ENCODE measurements at regions not wholly inside any gene's neighbourhood (a gene's known extent, or its start where the extent isn't known, plus 50 kb on each side); places are given as distances from the start of the nearest gene placed in this dataset.

- no peak for DNase-seq (ENCODE audit: extremely low spot score)
- intact Hi-C loops (cut with DNase I): no loop called here
- no peaks in the 10 kb centered on the region for H3K9me3 ChIP-seq
- 71% methylated on average over 1 of the region's 1 CpG for WGBS
- H3K27ac ChIP-seq (replicated peaks in 1 of 4): no peak overlapping the region
- H3K36me3 ChIP-seq: no peaks in the 10 kb centered on the region
- H3K27me3 ChIP-seq: no peaks in the 10 kb centered on the region
- no peaks in the 10 kb centered on the region for H3K4me1 ChIP-seq
- no peak for TF ChIP-seq CTCF (IDR thresholded peaks at IDR 0.05)
- no peak for TF ChIP-seq POLR2AphosphoS5 (IDR thresholded peaks at IDR 0.05)
- no peak for TF ChIP-seq POLR2A (IDR thresholded peaks at IDR 0.05; ENCODE audit: low read depth)
- TF ChIP-seq EP300 (IDR thresholded peaks at IDR 0.05): no peak
- H3K4me3 ChIP-seq: no peak overlapping the region
Measured at GRCh38 chr18:4836141-4836540, 360.9 kb downstream of the AKAIN1 start.

DNA sequence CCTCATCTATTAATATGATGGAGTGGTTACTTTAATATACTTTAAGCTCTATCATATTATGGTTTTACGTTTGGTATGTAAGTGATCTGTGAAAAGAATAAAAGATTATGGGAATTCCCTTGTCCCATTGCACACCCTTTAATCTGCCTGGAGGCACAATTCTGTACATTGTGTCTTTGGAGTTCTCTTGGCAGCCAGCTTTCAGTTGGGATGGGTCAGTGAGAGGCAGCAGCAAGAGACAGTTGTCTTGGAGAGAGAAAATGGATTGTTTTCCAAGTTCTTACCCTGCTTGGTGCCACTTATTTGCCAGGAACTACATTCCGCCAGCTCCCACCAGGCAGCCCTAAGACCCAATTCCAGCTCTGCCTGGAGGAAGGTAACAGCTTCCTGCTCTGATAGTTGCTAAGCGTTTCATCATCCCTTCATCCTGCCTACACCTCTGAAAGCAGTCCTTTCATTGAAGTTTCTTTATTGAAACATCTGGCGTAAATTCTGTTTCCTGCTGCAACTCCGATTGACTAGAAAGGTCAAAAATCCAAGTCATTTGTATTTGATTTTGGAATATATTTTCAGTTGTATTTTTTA, 365.2 kb downstream of the AKAIN1 start:
- H3K4me3 ChIP-seq: no peak overlapping the region
- no peaks in the 10 kb centered on the region for H3K27me3 ChIP-seq
- H3K36me3 ChIP-seq: no peaks in the 10 kb centered on the region
- no peak overlapping the region for H3K27ac ChIP-seq (replicated peaks in 1 of 4)
- no peak for DNase-seq (ENCODE audit: extremely low spot score)
- no peaks in the 10 kb centered on the region for H3K4me1 ChIP-seq
- no peaks in the 10 kb centered on the region for H3K9me3 ChIP-seq
- 69% methylated on average over 5 of the region's 5 CpGs for WGBS
- TF ChIP-seq EP300 (IDR thresholded peaks at IDR 0.05) (no peak), CTCF (IDR thresholded peaks at IDR 0.05) (no peak), POLR2A (IDR thresholded peaks at IDR 0.05; ENCODE audit: low read depth) (no peak), POLR2AphosphoS5 (IDR thresholded peaks at IDR 0.05) (no peak)
- intact Hi-C loops (cut with DNase I): no loop called here

DNA sequence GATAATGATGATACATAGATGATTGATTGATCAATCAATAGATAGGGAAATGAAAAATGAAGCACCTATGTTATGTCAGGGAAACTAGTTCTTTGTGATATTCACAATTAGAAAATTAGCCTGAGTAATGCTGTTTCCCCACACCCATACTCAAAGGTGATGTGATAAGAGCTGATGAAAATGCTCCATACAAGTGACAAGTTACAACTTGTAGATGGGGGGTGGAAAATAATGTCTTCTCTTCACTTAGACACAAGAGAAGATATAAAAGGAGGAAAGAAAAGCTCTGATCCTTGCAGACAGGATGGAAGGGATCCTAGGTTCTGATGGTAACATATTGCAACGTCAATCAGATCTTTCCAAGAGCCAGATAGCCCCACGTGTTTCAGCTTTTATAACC, 365.9 kb downstream of the AKAIN1 start:
- H3K27me3 ChIP-seq: no peaks in the 10 kb centered on the region
- WGBS: 61% methylated on average over 2 of the region's 2 CpGs
- intact Hi-C loops (cut with DNase I): no loop called here

GRCh38 chr18:4823091-4823490, 368.0 kb upstream of the DLGAP1 start:
- H3K4me3 ChIP-seq: no peak overlapping the region
- WGBS: 82% methylated on average over 3 of the region's 3 CpGs
- intact Hi-C loops (cut with DNase I): no loop called here

More for the DNA sequence above, 365.9 kb downstream of the AKAIN1 start:
- DNase-seq (ENCODE audit: extremely low spot score): no peak
- Histone ChIP-seq H3K36me3 (no peaks in the 10 kb centered on the region), H3K4me1 (no peaks in the 10 kb centered on the region), H3K4me3 (no peak overlapping the region), H3K27ac (replicated peaks in 1 of 4) (no peak overlapping the region), H3K9me3 (no peaks in the 10 kb centered on the region)
- TF ChIP-seq CTCF (IDR thresholded peaks at IDR 0.05) (no peak), EP300 (IDR thresholded peaks at IDR 0.05) (no peak), POLR2AphosphoS5 (IDR thresholded peaks at IDR 0.05) (no peak), POLR2A (IDR thresholded peaks at IDR 0.05; ENCODE audit: low read depth) (no peak)

GRCh38 chr18:4821801-4822200, 366.7 kb upstream of the DLGAP1 start:
- no peak for TF ChIP-seq POLR2AphosphoS5 (IDR thresholded peaks at IDR 0.05)
- TF ChIP-seq CTCF (IDR thresholded peaks at IDR 0.05): no peak
- no peak for TF ChIP-seq POLR2A (IDR thresholded peaks at IDR 0.05; ENCODE audit: low read depth)
- no peak for TF ChIP-seq EP300 (IDR thresholded peaks at IDR 0.05)
- Histone ChIP-seq H3K9me3 (peaks cover 0 to 4% (median 0%) of the 10 kb centered on the region in 4 donors), H3K27me3 (no peaks in the 10 kb centered on the region), H3K4me1 (no peaks in the 10 kb centered on the region), H3K4me3 (no peak overlapping the region), H3K36me3 (no peaks in the 10 kb centered on the region), H3K27ac (replicated peaks in 1 of 4) (no peak overlapping the region)
- intact Hi-C loops (cut with DNase I): no loop called here
- 75% methylated on average over 2 of the region's 2 CpGs for WGBS
- DNase-seq (ENCODE audit: extremely low spot score): no peak

More at GRCh38 chr18:4823091-4823490, 368.0 kb upstream of the DLGAP1 start:
- Histone ChIP-seq H3K9me3 (peaks cover 0 to 4% (median 0%) of the 10 kb centered on the region in 4 donors), H3K36me3 (no peaks in the 10 kb centered on the region), H3K4me1 (no peaks in the 10 kb centered on the region), H3K27me3 (no peaks in the 10 kb centered on the region), H3K27ac (replicated peaks in 1 of 4) (no peak overlapping the region)
- no peak for DNase-seq (ENCODE audit: extremely low spot score)
- TF ChIP-seq POLR2AphosphoS5 (IDR thresholded peaks at IDR 0.05) (no peak), EP300 (IDR thresholded peaks at IDR 0.05) (no peak)
